ENCODE measurements at regions not wholly inside any gene's neighbourhood (a gene's known extent, or its start where the extent isn't known, plus 50 kb on each side); places are given as distances from the start of the nearest gene placed in this dataset.
"Not testable (repeated sequence)": the region's sequence is repeated elsewhere in the genome, so short reads cannot be mapped to it uniquely, and the experiment has no call there.

DNA sequence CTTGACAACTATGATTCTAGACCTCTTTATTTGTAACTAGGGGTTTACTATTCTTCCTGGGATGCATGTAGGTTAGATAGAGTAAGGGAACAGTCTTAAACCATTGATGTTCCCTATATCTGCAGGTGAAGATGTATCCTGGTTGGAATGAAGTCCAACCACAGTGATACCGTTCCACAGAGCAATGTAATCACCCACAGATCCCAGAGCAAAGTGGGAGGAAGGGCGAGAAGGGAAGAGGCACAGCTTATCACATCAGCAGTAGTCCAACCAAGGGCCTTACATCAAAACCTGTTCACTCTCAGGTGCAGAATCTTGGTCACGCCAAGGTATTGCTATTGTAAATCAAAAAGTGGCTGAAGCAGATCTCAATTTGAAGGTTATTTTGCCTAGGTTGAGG, 61.8 kb upstream of the LIPC start:
- no peak overlapping the region for H3K27ac ChIP-seq
- TF ChIP-seq, protein P1, sequence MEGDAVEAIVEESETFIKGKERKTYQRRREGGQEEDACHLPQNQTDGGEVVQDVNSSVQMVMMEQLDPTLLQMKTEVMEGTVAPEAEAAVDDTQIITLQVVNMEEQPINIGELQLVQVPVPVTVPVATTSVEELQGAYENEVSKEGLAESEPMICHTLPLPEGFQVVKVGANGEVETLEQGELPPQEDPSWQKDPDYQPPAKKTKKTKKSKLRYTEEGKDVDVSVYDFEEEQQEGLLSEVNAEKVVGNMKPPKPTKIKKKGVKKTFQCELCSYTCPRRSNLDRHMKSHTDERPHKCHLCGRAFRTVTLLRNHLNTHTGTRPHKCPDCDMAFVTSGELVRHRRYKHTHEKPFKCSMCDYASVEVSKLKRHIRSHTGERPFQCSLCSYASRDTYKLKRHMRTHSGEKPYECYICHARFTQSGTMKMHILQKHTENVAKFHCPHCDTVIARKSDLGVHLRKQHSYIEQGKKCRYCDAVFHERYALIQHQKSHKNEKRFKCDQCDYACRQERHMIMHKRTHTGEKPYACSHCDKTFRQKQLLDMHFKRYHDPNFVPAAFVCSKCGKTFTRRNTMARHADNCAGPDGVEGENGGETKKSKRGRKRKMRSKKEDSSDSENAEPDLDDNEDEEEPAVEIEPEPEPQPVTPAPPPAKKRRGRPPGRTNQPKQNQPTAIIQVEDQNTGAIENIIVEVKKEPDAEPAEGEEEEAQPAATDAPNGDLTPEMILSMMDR (conservative IDR thresholded peaks at IDR 0.05) = no peak

GRCh38 chr15:58374147-58374546, 57.6 kb upstream of the LIPC start:
- H3K27ac ChIP-seq = no peak overlapping the region
- TF ChIP-seq, protein P1 (conservative IDR thresholded peaks at IDR 0.05) = no peak

DNA sequence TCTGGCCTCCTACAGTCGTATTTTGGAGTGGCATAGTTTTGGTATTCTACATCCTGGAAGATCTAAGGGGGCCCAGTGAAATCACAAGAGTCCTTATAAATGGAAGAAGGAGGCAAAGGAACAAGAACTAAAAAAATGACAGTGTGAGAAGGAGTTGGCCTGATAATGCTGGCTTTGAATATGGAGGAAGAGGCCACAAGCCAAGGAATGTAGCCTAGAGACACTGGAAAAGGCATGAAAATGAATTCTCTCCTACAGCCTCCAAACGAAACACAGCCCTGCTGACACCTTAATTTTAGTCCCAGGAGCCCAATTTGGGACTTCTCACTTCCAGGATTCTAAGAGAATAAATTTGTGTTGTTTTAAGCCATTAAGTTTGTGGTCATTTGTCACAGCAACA, 54.6 kb upstream of the LIPC start:
- H3K27ac ChIP-seq = no peak overlapping the region
- TF ChIP-seq, protein P1 (conservative IDR thresholded peaks at IDR 0.05) = no peak

- TF ChIP-seq, protein P1 (conservative IDR thresholded peaks at IDR 0.05) = no peak
Observed at GRCh38 chr15:58378241-58379085, 53.3 kb upstream of the LIPC start.

DNA sequence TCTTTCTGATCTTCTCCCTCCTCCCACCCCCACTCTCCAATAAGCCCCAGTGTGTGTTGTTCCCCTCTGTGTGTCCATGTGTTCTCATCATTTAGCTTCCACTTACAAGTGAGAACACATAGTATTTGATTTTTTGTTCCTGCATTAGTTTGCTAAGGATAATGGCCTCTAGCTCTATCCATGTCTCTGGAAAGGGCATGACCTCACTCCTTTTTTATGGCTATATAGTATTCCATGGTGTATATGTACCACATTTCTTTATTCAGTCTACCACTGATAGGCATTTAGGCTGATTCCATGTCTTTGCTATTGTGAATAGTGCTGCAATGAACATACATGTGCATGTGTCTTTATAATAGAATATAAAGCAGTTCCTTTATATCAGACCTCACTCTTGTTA, 52.3 kb upstream of the LIPC start:
- H3K27ac ChIP-seq = not testable (repeated sequence)

More at GRCh38 chr15:58378241-58379085, 53.3 kb upstream of the LIPC start:
- no peak overlapping the region for H3K27ac ChIP-seq

GRCh38 chr15:58380280-58380945, 51.4 kb upstream of the LIPC start:
- no peak overlapping the region for H3K27ac ChIP-seq
- TF ChIP-seq, protein P1 (conservative IDR thresholded peaks at IDR 0.05) = no peak

DNA sequence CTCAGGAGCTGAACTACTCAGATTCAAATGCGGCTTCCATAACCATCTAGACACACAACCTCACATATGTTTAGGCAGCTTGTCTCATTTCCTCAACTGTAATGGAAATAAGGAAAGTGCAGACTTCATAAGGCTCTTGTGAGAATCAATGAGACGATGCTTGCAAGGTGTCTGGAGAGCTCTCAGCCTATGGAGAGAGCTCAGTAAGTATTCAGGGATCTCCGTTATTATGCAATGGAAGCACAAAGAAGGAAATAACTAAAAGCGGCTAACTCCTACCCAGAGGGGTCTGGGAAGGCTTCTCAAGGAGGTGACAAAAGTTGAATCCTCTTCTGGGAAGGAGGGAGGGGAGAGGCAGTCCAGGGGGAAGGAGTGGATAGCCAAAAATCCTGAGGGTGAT, 50.1 kb upstream of the LIPC start:
- TF ChIP-seq, protein P1 (conservative IDR thresholded peaks at IDR 0.05) = no peak
- no peak overlapping the region for H3K27ac ChIP-seq

All from VCaP (cell line).